NCI-H526 (cell line): ENCODE measurements at regions not wholly inside any gene's neighbourhood (a gene's known extent, or its start where the extent isn't known, plus 50 kb on each side); places are given as distances from the start of the nearest gene placed in this dataset.
"Not testable (repeated sequence)": the region's sequence is repeated elsewhere in the genome, so short reads cannot be mapped to it uniquely, and the experiment has no call there.

Experiments used
- DNase-seq, 2 experiments: peaks; one replicate each; lab custom pipeline; 2025; lab: John Stamatoyannopoulos, UW

DNA sequence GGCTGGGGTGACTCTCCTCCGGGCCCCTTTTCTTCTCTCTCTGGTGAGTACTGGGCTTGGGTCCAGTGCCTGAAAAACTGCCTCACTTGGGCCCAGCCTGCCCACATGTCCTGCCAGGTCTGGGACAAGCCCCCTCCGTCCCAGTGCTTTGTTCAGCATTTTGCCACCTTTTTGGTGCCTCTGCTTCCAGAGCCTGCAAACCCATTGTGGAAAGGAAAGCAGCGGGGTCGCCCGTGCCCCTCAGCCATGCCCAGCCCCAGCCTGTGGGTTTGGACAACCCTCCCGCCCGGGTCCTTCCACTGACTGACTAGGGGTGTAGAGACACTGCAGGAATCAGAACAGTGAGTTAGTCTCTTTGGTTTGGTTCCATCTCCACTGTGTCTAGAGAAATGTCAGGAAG is 140.7 kb upstream of the ALKAL2 start:
- DNase-seq = no peak

DNA sequence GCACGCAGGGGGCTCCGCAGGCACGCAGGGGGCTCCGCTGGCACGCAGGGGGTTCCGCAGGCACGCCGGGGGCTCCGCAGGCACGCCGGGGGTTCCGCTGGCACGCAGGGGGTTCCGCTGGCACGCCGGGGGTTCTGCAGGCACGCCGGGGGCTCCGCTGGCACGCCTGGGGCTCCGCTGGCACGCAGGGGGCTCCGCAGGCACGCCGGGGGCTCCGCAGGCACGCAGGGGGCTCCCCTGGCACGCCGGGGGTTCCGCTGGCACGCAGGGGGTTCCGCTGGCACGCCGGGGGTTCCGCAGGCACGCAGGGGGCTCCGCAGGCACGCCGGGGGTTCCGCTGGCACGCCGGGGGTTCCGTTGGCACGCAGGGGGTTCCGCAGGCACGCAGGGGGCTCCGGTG is 138.8 kb upstream of the ALKAL2 start:
- not testable (repeated sequence) for DNase-seq

DNA sequence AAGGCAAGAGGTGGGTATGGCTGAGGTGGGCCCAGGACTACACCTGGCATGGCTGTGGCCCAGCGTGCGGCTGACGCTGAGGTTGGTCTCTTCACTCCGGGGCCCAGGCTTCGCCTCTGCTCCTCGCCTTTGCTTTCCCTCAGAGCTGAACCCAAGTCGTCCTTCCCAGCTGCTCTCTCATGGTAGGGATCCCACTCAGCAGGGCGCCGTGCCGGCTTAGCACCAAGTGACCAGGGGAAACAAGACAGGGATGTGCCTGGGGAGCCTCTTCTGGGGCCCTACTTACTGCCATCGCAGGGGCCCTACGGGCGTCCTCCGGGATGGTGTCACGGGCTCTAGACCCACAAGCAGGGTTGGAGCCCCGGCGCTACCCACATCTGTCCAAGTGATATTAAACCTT is 138.1 kb upstream of the ALKAL2 start:
- no peak for DNase-seq

DNA sequence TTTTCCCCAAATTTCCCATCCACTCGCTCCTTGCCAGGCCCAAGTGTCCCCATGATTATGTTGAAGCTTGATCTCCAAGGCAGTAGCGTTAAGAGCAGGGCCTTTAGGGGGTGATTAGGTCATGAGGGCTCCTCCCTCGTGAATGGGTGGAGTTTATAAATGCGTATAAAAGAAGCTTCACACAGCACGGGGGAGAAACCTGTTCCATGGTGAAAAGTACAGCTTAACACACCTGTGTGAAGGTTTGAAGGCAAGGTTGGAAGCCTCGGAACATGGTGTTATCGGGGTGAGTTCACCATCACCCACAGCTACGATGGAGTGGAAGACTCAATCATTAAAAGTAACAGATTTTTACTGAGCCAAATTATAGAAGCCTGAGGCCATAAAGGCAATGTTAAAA is 137.4 kb upstream of the ALKAL2 start:
- no peak for DNase-seq

DNA sequence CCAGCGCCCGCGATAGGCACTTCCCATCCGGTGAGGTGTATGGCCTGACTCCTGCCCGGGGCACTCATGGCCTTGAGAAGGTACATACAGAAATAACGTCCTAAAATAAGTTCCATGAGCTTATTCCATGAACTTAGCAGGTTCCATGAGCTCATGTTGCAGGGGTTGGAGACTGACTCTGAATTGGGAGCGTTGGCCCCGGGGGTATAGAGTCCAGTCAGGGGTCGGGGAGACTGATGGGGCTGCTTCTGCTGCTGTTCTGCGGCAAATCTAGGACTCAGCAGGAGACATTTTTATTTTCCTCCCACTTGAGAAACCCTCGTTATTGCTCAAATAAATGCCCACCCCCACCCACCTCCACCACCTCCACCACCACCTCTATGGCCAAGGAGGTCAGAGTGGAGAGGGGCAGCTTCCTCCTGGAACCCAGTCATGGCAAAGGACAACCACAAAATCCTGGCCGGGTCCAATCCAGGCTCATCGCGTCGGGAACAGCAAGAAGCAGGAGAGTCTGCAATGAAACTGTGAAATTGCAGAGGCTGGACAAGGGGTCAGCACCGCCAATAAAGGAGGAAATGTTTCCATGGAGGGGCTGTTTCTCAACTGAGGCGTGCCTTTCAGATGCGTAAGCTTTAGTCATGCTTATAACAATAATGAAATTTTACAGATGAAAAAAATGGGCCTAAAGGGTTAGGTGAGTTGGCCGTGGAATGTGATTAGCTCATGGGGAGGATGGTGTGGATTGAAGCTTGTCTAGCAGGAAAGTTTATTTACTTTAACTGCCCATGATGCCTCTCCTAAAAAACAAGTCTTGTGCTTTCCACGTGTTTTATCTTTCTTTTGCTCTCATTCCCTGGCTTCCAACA is 136.6 kb upstream of the ALKAL2 start:
- no peak for DNase-seq

DNA sequence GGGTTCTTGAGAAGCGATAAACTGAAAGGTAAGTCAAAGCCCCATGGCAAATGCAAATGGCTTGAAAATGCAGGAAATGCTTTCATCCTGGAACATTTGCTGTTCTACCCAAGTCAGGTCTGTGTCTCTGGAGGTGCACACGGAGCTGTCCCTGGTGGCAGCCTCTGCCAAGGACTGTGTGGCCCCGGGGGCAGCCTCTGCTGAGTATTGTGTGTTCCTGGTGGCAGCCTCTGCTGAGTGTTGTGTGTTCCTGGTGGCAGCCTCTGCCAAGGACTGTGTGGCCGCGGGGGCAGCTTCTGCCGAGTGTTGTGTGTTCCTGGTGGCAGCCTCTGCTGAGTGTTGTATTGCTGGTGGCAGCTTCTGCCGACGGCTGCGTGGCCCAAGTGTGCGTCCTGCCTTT is 135.6 kb upstream of the ALKAL2 start:
- no peak for DNase-seq

DNA sequence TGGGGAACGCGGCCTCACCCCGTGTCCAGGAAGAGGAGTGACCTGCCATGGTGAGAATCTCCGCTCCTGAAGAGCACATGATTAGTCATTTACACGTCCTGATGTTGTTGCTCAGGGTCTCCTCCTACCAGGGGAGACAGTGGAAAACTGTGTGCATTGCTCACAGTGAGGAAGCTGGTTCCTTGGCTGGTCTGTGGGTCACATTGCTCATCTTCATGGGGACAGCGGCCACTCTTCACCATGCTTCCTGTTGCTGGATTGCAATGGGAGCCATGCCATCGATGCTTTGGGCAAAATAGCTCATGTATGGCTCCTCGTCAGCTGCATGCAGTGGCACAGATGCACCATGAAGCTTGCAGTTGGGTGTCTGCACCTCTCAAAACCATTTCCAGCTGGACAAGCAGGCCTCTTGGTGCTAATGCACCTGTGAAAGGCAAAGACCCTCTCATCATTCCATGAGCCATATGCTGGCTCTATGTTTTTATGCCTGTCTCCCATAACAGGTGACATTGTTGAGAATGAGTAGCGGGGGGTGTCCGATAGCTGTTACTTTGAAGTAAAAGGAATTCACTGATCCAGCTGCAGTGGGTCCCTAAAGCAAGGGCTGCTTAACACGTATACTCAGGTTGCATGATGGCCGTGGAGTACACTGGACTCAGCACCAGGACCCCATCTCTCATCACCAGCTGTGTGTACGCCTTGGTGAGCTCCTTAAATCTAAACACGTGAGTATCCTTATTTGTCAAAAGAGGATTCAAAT is 135.0 kb upstream of the ALKAL2 start:
- DNase-seq = no peak

DNA sequence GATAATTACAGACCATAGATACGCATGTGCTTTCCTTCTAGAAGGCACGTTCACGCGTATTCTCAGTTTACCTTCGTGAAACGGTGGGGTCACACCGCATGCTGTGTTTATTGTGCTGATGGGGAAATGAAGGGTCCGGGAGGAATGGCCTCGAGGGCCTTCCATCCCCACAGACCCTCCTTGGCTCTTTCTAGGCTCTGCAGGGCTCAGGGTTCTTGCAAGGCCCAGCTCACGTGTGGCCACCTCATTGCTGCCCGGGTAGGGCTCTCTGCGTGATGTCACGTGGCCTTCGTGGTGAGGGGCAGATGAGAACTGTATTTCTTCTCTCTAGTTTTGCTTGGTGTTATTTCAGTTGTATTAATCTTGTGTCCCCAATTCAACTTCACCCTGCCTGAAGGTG is 133.5 kb upstream of the ALKAL2 start:
- no peak for DNase-seq

- DNase-seq = no peak
Measured at GRCh38 chr2:419687-420317, 131.9 kb upstream of the ALKAL2 start.

DNA sequence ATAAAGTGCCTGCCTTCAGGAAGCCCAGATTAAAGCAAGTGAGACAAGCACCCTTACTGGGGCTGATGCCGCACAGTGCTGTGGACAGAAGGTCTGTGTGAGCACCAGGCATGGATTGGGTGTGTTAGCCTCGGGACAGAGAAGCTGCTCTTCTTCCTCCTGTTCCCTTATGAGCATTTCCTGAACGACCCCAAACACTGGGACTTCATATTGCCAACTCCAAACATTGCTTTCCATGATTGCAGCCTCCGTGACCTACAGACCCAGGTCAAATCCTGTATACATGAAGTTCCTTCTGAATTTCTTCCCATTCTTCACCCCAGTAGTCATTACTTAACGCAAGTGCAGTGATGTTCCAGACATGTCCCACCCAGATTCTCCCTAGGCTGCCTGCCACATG is 129.8 kb upstream of the ALKAL2 start:
- DNase-seq = no peak

GRCh38 chr2:417006-417405 is 129.1 kb upstream of the ALKAL2 start:
- no peak for DNase-seq

DNA sequence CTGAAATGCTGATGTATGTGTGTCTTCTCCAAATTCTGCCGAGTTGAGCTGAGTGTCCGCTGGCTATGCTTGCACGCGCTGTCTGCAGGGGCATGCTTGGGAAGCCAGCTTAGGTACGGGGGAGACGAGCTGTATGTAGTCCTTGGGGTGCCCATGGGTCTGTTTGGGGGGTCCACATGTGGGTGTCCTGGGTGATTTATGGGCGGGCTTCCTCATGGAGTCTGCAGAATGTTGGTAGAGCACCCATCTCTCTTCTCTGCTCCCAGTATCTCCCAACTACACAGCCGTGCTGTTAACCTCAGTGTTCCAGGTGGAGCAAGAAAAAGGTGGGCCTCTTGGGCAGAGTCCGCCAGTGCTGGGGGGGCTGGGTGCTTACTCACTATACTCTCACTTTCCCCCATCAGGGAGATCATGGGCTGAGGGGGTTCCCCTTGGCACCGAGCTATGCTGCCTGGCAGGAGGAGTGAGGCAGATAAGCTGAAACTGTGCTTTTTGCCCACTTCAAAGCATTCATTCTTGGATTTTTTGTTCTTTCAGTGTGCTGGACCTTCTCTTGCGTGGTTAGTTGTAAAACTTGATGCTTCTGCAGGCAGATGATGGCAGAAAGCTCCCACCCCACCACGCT is 128.2 kb upstream of the ALKAL2 start:
- DNase-seq = no peak

GRCh38 chr2:409523-409922 is 121.6 kb upstream of the ALKAL2 start:
- DNase-seq = no peak

- DNase-seq = no peak
Measured at GRCh38 chr2:407630-408029, 119.7 kb upstream of the ALKAL2 start.

- DNase-seq = no peak
Measured at GRCh38 chr2:406876-407275, 119.0 kb upstream of the ALKAL2 start.

GRCh38 chr2:406231-406630 is 118.3 kb upstream of the ALKAL2 start:
- DNase-seq = no peak

DNA sequence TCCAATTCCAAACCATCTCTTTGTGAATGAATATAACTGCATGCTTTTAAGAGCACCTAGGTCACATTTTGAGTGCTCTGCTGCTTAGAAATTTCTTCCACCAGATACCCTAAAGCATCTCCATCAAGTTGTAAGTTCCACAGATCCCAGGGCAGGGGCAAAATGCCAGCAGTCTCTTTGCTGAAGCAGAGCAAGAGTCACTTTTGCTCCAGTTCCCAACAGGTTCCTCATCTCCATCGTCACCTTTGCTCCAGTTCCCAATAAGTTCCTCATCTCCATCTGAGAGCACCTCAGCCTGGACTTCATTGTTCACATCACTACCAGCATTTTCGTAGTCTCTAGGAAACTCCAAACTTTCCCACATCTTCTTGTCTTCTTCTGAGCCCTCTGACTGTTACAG is 116.7 kb upstream of the ALKAL2 start:
- DNase-seq = no peak

DNA sequence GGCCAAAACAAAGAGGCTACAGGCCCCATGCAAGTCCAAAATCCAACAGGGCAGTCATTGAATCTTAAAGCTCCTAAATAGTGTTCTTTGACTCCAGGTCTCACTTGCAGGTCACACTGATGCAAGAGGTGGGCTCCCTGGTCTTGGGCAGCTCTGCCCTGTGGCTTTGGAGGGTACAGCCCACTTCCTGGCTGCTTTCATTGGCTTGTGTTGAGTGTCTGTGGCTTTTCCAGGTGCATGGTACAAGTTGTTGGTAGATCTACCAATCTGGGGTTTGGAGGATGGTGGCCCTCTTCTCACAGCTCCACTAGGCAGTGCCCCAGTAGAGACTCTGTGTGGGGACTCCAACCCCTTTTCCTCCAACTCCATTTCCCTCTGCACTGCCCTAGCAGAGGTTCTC is 115.8 kb upstream of the ALKAL2 start:
- no peak for DNase-seq

GRCh38 chr2:402721-403120 is 114.8 kb upstream of the ALKAL2 start:
- no peak for DNase-seq

DNA sequence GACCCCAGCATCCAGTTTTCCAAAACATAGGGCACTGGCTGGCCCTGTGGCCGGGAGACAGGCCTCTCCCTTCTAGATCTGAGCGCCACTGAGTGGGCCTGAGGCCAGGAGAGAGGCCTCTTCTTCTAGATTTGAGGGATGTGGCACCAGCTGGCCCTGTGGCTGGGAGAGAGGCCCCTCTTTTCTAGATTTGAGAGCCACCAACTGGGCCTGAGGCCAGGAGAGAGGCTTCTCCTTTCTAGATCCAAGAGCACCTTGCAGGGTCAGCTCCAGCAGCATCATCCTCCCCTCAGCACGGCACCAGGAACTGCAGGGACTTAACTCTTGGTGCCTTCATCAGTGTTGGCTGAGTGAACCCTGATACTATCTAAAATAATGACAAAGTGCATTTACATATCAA is 114.3 kb upstream of the ALKAL2 start:
- DNase-seq = no peak

GRCh38 chr2:401019-401679 is 113.3 kb upstream of the ALKAL2 start:
- DNase-seq = no peak

- no peak for DNase-seq
Measured at GRCh38 chr2:397926-398325, 110.0 kb upstream of the ALKAL2 start.
